Stimulated activated naive CD8-positive, alpha-beta T cell treated with anti-CD3 and anti-CD28 coated beads, Interleukin-15, Interleukin-2, amounts not matched to agents 100 U/mL and 50 U/mL, for 24 hours (primary cell): ENCODE measurements at regions not wholly inside any gene's neighbourhood (a gene's known extent, or its start where the extent isn't known, plus 50 kb on each side); places are given as distances from the start of the nearest gene placed in this dataset.

Experiments used
- ATAC-seq: fragments of 150-1000 bp; cut with Tn5 transposase; one replicate; pipeline ENCODE4 v1.10.0; 2021
- DNase-seq: peaks from one replicate; pipeline ENCODE4 v3.0.0; 2021

DNA sequence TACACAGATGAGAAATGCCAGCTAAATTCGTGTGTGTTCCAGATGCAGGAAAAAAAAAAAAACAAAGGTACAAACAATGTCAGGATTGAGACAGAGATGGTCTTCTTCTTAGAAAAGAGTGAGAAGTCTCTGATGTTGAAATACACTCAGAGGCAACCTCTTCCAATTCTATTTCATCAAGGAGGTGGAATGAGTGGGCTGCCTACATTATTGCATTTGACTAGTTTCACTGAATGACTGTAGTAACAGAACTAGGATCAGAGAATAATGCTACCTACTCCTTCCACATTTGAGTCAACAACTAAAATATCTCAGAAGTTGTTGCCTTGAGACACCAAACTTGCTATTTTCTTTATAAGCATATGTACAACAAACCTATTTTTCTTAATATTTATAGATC lies 1332.2 kb upstream of the FLRT2 start:
- no peak for ATAC-seq
- no peak for DNase-seq

GRCh38 chr14:84202486-84202885 lies 1327.5 kb upstream of the FLRT2 start:
- DNase-seq (no peak), ATAC-seq (no peak)

- DNase-seq (no peak), ATAC-seq (no peak)
Observed at GRCh38 chr14:84203896-84204295, 1326.0 kb upstream of the FLRT2 start.

DNA sequence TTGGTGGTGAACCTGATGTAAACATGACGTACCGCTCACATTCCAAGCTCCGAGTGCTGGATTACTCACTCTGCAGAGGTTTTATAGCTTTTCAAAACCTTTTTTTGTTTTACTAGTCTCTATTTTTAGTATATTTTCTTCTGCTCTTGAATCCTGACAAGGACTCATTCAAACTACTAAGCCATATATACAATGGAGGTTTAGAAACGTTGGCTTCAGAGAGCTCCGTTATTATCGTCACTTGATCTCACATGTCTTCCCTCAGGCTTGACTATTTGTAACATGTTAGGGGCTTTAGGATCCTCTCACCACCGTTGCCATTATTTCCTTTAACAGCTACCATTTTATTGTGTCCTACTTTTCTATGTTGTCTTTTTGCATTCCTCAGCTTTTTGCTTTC lies 1321.5 kb upstream of the FLRT2 start:
- no peak for DNase-seq

DNA sequence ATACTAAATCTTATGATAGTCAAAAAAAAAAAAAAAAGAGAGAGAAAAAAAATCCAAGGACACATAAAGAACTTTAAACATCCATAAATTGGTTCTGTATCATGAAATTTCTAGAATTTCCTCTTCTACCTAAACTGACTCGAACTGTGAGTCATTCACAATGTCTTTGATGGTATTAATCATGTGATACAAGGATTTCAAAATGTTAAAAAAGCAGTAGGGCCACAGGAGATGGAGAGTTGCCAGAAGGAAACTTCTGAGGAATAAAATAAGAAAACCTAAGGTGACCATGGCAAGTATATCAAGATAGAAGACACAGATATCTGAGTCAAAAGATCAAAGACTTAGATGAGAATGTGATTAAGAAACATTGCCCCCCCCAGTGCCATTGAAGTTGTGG lies 1320.9 kb upstream of the FLRT2 start:
- ATAC-seq: no peak
- DNase-seq: no peak

More for the DNA sequence above, 1321.5 kb upstream of the FLRT2 start:
- no peak for ATAC-seq

GRCh38 chr14:84217066-84217465 lies 1312.9 kb upstream of the FLRT2 start:
- ATAC-seq (no peak), DNase-seq (no peak)

DNA sequence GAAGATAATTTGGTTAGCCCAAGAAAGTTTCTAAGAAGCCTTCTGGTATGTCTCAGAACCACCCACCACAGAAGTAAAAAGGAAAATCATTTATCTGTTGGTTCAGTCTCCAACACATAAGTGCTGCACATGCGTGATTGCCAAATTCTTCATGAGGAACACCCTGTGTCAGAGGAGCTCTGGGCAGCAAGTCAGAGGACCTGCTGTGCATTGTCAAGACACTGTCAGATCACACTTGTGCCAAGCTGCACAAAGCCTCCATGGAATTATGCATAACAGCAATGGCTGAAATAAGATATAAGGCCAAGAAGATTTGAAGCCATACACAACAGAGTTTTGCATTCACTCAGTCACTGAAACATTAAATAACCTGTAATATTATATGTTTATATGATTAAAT lies 1304.7 kb upstream of the FLRT2 start:
- ATAC-seq: no peak

GRCh38 chr14:84228702-84229101 lies 1301.2 kb upstream of the FLRT2 start:
- no peak for DNase-seq
- ATAC-seq: no peak

More for the DNA sequence above, 1304.7 kb upstream of the FLRT2 start:
- DNase-seq: no peak

DNA sequence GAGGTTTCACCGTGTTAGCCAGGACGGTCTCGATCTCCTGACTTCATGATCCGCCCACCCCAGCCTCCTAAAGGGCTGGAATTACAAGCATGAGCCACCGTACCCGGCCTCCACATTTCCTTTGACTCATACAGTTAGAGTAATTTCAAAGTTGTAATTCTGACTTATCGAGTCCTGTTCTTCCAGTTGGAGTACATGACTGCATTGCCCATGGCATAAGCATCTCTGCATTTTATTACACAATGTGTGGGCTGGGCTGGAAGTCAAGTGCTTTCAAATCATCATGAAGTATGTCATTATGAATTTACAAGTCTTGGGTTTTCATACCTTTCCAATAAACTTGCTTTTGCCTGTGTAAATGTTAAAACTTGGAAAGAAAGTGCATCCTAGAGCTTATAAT lies 1295.7 kb upstream of the FLRT2 start:
- no peak for DNase-seq
- no peak for ATAC-seq

DNA sequence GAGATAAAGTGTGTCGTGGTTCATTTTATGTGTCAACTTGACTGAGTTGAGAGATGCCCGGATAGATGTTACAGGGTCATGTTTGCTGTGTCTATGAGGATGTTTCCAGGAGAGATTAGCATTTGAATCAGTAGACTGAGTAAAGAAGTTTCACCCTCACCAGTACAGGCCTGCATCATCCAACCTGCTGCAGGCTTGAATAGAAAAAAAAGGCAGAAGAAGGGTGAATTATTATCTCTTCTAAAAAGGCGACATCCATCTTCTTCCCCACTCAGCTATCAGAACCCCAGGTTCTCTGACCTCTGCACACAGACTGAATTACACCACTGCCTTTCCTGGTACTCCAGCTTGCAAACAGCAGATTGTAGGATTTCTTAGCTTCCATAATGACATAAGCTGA lies 1293.7 kb upstream of the FLRT2 start:
- DNase-seq (no peak), ATAC-seq (no peak)

DNA sequence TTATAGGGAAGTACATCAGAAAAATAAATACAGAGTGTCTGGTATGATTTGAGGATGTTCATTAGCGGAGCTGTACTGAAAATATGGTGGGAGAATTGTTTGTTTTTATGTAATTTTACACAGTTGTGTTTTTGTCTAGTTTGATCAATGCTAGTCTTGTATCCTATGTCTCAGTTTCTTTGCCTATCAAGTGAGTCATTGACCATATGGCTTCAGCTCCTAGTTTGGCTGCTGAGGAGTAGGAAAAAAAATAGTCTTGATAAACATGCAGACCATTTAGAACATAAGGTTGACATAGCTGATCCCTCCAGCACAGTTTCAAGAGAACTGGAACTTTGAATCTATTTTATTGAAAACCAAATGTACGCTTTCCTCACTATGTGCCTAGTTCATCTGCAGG lies 1292.1 kb upstream of the FLRT2 start:
- no peak for ATAC-seq
- no peak for DNase-seq

GRCh38 chr14:84247693-84248092 lies 1282.3 kb upstream of the FLRT2 start:
- no peak for ATAC-seq
- DNase-seq: no peak

GRCh38 chr14:84250893-84251292 lies 1279.1 kb upstream of the FLRT2 start:
- ATAC-seq (no peak), DNase-seq (no peak)

DNA sequence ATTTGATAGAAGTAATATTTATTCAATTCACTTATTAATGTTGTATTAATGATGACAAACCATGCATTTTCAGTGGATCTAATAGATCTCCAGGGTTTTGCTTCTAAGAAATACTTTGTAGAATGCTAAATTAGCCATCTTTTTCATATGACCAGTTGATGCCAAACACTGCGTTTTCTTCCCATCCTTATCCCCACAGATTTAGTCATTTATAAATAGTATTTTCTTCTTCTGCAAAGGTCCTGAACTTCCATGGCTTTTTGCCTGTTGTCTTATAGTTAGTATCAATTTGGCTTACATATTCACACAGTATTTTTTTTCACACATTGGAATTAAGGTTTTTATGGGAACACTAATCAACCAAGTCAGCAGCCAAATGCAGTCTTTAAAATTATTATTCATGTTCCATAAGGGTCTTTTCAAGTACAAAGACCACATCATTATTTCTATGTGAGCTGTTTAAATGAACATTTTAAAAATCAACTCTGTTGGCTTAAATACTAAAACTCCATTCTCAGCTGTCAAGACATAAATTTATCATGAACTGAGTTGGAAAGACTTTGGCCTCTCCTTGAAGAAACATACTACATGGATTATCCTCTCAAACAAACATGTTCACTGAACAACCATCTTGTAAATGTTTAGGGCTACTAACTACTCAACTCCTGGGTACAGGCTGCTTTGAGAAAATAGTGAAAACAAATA lies 1278.4 kb upstream of the FLRT2 start:
- ATAC-seq (no peak), DNase-seq (no peak)

GRCh38 chr14:84252706-84253105 lies 1277.2 kb upstream of the FLRT2 start:
- ATAC-seq: no peak
- no peak for DNase-seq

DNA sequence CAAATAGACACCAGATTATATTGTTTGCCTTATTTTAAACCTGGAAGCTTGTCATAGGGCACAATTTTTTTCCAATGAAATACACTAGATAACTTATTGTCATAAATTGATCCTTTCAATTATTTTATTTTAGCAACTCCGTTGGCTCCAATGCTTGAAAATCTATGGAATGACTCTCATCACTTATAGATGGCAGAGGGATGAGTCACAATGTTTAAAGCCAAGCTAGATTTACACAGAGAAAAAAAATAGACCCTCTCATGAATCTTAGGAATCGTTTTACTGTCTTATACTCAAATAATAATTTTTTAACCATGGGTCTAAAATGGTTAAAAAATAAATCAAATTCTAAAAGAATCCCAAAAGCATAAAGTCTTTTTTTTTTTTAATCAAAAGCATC lies 1276.6 kb upstream of the FLRT2 start:
- ATAC-seq: no peak
- no peak for DNase-seq

DNA sequence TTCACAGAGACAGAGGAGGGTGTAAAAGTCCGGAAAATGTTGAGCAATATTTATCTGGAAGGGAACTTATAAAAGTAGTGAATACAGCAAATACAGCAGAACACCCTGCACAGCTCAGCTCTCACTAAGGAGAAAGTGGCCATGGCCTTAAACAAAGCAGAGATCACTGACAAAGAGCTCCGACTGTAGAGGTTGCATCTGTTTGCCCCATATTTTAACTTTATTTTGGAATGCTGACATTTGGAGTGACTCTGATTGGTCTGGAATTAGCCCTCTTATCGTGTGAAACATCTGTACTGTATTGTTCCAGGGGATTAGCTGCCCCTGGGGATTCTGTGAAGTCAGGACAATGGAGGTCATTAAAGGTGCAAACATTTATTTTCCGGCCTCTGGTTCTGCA lies 1275.7 kb upstream of the FLRT2 start:
- ATAC-seq (no peak), DNase-seq (no peak)

DNA sequence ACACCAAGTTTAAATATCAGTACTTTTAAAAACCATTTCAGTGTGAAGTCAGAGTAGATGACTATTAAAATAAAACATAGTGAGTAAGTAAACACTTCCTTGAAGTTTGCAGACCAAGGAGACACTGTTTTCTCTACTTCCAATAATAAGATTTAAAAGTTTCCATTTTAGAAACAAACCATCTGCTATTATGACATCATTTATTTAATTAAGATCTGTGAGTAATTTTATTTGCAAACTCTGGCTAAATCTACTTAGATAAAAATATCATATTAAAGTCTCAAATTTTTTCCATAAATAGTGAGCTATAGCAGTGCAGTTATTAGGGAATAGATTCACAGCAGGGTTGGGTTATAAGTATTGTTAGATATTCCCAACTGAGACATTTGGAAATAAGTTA lies 1267.0 kb upstream of the FLRT2 start:
- ATAC-seq (no peak), DNase-seq (no peak)

DNA sequence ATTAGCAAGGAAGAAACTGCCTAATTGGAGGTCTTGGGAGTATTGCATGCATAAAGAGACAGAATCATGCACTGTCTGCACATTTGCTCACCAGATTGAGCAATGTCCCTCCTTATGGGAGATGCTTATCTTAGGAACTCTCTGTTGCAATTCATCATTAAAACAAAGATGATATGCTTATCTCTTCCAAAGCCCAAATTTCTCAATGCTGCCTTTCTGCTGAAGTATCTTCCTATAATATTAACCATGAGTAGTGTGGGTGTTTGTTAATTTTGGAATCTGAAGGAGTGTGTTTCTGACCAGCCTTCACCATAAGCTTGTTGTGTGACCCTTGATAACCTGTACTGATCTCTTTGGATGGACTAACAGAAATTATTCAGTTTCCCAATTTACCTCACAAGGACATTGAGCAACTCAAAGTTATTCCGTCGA lies 1257.6 kb upstream of the FLRT2 start:
- ATAC-seq: no peak
- DNase-seq: no peak

DNA sequence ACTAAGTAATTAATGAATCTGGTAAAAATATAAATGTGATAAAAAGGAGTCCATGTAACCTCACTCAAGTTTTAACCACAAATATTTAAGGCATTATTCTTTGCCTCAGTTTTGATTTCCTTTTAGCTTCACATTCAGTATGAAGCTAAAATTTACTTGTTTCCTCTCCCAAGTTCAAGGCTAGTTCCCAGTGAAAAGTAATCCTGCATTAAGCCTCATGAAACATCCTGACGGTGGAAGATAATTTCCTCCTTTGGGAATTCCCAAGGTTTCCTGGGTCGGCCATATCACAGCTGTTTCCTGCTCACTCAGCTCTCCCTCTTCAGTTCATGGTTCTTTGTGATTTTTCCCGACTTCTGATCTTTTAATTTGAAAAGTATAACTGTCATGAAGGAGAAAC lies 1256.8 kb upstream of the FLRT2 start:
- ATAC-seq (no peak), DNase-seq (no peak)

- ATAC-seq (no peak), DNase-seq (no peak)
Observed at GRCh38 chr14:84282618-84283017, 1247.3 kb upstream of the FLRT2 start.

GRCh38 chr14:84288781-84289180 lies 1241.2 kb upstream of the FLRT2 start:
- DNase-seq: no peak
- no peak for ATAC-seq

DNA sequence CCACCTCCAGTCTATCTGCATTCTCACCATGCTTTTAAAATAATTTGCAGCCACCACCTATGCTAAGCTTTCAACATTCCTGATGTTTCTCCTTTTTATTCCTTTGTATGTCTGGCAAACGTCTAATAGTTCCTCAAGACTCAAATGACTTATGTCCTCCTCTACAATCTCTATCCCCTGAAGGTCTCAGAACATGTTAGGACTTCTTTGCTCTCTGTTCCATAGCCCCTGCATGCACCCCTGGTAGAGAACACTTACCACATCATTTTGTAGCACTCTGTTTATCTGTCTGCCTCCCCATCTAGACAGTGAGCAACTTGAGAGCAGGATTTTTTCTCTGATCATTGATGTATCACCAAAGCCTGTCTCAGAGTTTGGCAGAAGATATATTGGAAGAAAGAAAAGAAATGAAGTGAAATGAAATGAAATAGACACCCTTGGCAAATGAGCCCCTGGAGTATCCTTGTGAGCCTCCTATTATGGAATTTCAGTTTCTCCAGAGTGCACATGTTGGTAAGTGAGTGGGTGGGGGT lies 1231.2 kb upstream of the FLRT2 start:
- DNase-seq (no peak), ATAC-seq (no peak)

- DNase-seq (no peak), ATAC-seq (no peak)
Observed at GRCh38 chr14:84303140-84303539, 1226.8 kb upstream of the FLRT2 start.

DNA sequence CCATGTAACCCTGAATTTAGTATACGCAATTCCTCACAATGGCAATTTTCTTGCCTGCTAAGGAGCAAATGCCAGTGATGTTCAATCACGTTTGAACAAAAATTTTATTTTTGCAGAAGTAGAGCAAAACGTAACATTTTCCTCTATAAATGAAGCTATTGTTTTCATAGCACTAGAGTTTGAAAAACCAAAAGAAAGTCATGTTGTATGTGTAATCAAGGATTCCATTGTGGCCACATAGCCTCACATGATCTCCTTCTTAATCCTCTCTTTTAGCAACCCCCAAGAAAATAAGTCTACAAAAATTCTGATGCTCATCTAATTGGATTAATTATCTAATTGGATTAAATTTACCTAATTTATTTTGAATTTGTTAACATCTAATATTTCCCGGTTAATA lies 1217.4 kb upstream of the FLRT2 start:
- DNase-seq (no peak), ATAC-seq (no peak)
